Upper lobe of left lung (tissue), 6 donors: ENCODE measurements at regions not wholly inside any gene's neighbourhood (a gene's known extent, or its start where the extent isn't known, plus 50 kb on each side); places are given as distances from the start of the nearest gene placed in this dataset.

Experiments
- ATAC-seq, 2 donors: fragments of 200-7000 bp; cut with Tn5 transposase; one replicate each; pipeline ENCODE4 v1.9.1; 2022; ENCODE audit warnings: mild to moderate bottlenecking in 2 of 2, moderate library complexity in 2 of 2; ENCODE audit not compliant: low FRiP score in 2 of 2
- DNase-seq, 2 donors: peaks; one replicate each; pipeline ENCODE4 v3.0.0-alpha.2; 2019 to 2020
- H3K27ac ChIP-seq, 4 donors: fragments of 200-600 bp; sonication (generic); one replicate each; pipeline ENCODE4 v1.5.1; 2016 to 2019
- H3K27me3 ChIP-seq, 4 donors: fragments of 200-600 bp; sonication (generic); one replicate each; pipeline ENCODE4 v1.5.1; 2017 to 2019
- H3K36me3 ChIP-seq, 4 donors: fragments of 200-600 bp; sonication (generic); one replicate each; pipeline ENCODE4 v1.5.1; 2016 to 2019
- H3K4me1 ChIP-seq, 4 donors: fragments of 200-600 bp; sonication (generic); one replicate each; pipeline ENCODE4 v1.5.1; 2018 to 2019
- H3K4me3 ChIP-seq, 4 donors: fragments of 200-600 bp; sonication (generic); one replicate each; pipeline ENCODE4 v1.5.1; 2017 to 2019; ENCODE audit warnings: mild to moderate bottlenecking in 2 of 4, moderate library complexity in 1 of 4
- H3K9me3 ChIP-seq, 4 donors: fragments of 200-600 bp; sonication (generic); one replicate each; pipeline ENCODE4 v1.5.1; 2018 to 2019
- EP300 ChIP-seq, 4 donors: sonication (generic); formaldehyde crosslinking; IDR thresholded peaks; one replicate each; pipeline ENCODE4 v1.5.1; 2017; ENCODE audit warnings: antibody characterized with exemption in 4 of 4, control low read depth in 2 of 4
- POLR2A ChIP-seq, 4 donors: fragments of 450-650 bp; IDR thresholded peaks; one replicate each; pipeline ENCODE4 v1.5.1; 2016 to 2017; ENCODE audit warnings: antibody characterized with exemption in 4 of 4, mild to moderate bottlenecking in 2 of 4
- POLR2AphosphoS5 ChIP-seq, 2 donors: sonication (generic); formaldehyde crosslinking; IDR thresholded peaks; one replicate each; pipeline ENCODE4 v1.5.1; 2017; ENCODE audit warnings: antibody characterized with exemption in 2 of 2
- WGBS, 2 donors: methylation state at CpG; one replicate each; pipeline ENCODE4 v1.1.5; 2017 to 2018; 5-methylcytosine and 5-hydroxymethylcytosine counted together
- TF ChIP-seq, protein P1 (sequence below), 6 experiments: fragments of 450-650 bp in 4 of 6; fragments of 200-600 bp in 2 of 6; sonication (generic) in 2 of 6; IDR thresholded peaks; one replicate each; pipeline ENCODE4 v1.5.1; 2016 to 2019; ENCODE audit warnings: antibody characterized with exemption in 6 of 6
- donor health status: DM: no; HTN: no; CAD: no; lungs with moderate emphysema.
- donor health status: DM: no; HTN: yes; CAD: no; lungs with severe emphysema.

DNA sequence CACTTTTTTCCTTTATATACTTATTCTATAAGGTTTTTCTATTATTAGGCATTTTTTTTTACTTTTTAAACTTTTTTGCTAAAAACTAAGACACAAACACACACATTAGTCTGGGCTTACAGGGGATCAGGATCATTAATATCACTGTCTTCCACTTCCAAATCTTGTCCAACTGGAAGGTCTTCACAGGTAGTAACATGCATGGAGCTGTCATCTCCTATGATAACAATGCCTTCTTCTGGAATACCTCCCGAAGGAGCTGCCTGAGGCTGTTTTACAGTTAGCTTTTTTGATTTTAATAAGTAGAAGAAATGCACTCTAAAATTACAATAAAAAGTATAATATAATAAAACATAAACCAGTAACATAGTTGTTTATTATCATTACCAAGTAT lies 345.5 kb upstream of the PTGER4 start:
- Histone ChIP-seq H3K4me1 (peaks cover 0 to 7% (median 0%) of the 10 kb centered on the region in 4 donors), H3K4me3 (no peak overlapping the region), H3K9me3 (no peaks in the 10 kb centered on the region), H3K36me3 (no peaks in the 10 kb centered on the region), H3K27me3 (no peaks in the 10 kb centered on the region), H3K27ac (no peak overlapping the region)
- no peak for ATAC-seq
- DNase-seq = no peak
- TF ChIP-seq POLR2A (IDR thresholded peaks at IDR 0.05) (no peak), POLR2AphosphoS5 (IDR thresholded peaks at IDR 0.05) (no peak), EP300 (IDR thresholded peaks at IDR 0.05) (no peak)
- TF ChIP-seq, protein P1, sequence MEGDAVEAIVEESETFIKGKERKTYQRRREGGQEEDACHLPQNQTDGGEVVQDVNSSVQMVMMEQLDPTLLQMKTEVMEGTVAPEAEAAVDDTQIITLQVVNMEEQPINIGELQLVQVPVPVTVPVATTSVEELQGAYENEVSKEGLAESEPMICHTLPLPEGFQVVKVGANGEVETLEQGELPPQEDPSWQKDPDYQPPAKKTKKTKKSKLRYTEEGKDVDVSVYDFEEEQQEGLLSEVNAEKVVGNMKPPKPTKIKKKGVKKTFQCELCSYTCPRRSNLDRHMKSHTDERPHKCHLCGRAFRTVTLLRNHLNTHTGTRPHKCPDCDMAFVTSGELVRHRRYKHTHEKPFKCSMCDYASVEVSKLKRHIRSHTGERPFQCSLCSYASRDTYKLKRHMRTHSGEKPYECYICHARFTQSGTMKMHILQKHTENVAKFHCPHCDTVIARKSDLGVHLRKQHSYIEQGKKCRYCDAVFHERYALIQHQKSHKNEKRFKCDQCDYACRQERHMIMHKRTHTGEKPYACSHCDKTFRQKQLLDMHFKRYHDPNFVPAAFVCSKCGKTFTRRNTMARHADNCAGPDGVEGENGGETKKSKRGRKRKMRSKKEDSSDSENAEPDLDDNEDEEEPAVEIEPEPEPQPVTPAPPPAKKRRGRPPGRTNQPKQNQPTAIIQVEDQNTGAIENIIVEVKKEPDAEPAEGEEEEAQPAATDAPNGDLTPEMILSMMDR (IDR thresholded peaks at IDR 0.05) = no peak
- WGBS, 2 donors = 84 to 95% methylated on average over 1 of the region's 1 CpG

DNA sequence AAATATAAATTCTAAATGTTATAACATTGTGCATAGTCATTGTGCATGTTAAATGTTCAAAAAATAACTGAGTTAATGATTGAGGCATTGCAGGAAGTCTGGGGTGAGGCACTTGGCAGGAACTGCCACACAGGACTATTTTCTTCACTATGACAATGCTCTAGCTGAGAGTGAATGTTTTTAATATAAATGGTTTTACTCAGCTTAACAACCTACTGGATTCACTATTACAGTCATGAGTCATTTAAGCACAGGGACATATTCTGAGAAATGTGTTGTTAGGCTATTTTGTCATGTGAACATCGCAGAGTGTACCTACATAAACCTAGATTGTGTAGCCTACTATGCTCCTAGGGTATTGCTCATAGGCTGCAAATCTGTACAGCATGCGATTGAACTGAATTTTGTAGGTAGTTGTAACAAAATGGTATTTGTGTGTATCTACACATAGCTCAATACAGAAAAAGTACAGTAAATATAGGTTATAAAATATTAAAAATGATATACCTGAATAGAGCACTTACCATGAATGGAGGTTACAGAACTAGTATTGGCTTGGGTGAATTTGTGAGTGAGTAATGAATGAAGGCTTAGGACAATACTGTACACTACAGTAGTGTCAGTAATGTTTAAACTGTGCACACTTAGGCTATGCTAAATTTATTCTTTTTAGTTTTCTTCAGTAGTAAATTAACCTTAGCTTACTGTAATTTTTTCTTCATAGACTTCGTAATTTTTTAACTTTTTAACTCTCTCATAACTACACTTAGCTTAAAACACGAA lies 346.1 kb upstream of the PTGER4 start:
- no peaks in the 10 kb centered on the region for H3K27me3 ChIP-seq
- H3K4me3 ChIP-seq = no peak overlapping the region
- H3K36me3 ChIP-seq = no peaks in the 10 kb centered on the region
- DNase-seq (no peak), ATAC-seq (no peak)
- TF ChIP-seq POLR2A (IDR thresholded peaks at IDR 0.05) = no peak
- TF ChIP-seq, protein P1 (IDR thresholded peaks at IDR 0.05) = no peak
- no peak for TF ChIP-seq EP300 (IDR thresholded peaks at IDR 0.05)
- TF ChIP-seq POLR2AphosphoS5 (IDR thresholded peaks at IDR 0.05) = no peak
- no peaks in the 10 kb centered on the region for H3K9me3 ChIP-seq
- 83 to 84% methylated on average over 4 of the region's 4 CpGs for WGBS, 2 donors
- peak overlapping the region in 1 of 4 donors; percentile 29 for H3K27ac ChIP-seq
- peaks cover 0 to 7% (median 0%) of the 10 kb centered on the region in 4 donors for H3K4me1 ChIP-seq

DNA sequence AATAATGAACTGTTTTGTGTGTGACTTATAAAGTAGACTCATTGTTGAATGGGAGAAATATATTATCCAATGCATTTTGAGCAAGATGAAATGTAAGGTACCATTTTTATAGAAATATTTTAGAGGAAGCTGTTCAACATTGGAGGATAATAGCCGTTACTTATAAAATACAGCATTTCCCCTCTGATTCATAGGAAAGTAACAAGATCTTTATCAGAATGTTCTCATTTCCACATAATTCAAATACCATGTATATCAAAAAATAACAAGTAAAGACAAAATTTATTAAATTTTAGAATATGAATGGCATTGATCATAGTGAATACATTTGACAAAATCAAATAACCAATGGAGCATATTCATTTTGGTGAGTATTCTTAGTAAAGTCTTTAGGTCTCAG lies 346.7 kb upstream of the PTGER4 start:
- H3K36me3 ChIP-seq = no peaks in the 10 kb centered on the region
- no peak overlapping the region for H3K4me3 ChIP-seq
- H3K27me3 ChIP-seq = no peaks in the 10 kb centered on the region
- WGBS, 2 donors = 45 to 59% methylated on average over 1 of the region's 1 CpG
- no peaks in the 10 kb centered on the region for H3K9me3 ChIP-seq
- H3K27ac ChIP-seq = peak overlapping the region in 1 of 4 donors; percentile 29
- H3K4me1 ChIP-seq = peaks cover 0 to 7% (median 0%) of the 10 kb centered on the region in 4 donors
- TF ChIP-seq POLR2A (IDR thresholded peaks at IDR 0.05) (no peak), POLR2AphosphoS5 (IDR thresholded peaks at IDR 0.05) (no peak), EP300 (IDR thresholded peaks at IDR 0.05) (no peak)
- TF ChIP-seq, protein P1 (IDR thresholded peaks at IDR 0.05) = no peak
- DNase-seq (no peak), ATAC-seq (no peak)

DNA sequence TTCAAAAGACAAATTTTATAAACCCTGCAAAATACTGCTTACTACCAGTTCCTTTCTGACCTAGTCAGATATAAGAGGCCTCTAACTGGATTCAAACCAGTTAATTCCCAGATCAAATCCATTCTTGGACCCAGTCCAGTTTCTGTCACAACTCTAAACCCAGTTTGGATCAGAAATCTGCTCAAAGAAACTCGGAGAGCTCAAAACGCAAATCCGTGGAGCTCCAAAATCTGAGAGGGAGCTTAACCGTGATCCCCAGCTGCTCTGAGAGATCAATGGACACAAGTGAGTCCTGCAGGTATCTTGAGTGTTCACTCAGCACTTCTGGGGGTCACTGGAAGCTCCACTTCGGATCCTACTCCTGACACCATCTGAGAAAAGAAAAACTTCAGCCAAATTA lies 348.1 kb upstream of the PTGER4 start:
- H3K9me3 ChIP-seq = no peaks in the 10 kb centered on the region
- H3K4me3 ChIP-seq = no peak overlapping the region
- no peaks in the 10 kb centered on the region for H3K36me3 ChIP-seq
- WGBS, 2 donors = 94% methylated on average over 5 of the region's 5 CpGs
- no peak overlapping the region for H3K27ac ChIP-seq
- peaks cover 0 to 7% (median 0%) of the 10 kb centered on the region in 4 donors for H3K4me1 ChIP-seq
- no peak for TF ChIP-seq POLR2A (IDR thresholded peaks at IDR 0.05)
- no peak for TF ChIP-seq EP300 (IDR thresholded peaks at IDR 0.05)
- TF ChIP-seq POLR2AphosphoS5 (IDR thresholded peaks at IDR 0.05) = no peak
- TF ChIP-seq, protein P1 (IDR thresholded peaks at IDR 0.05) = no peak
- DNase-seq = no peak
- no peak for ATAC-seq
- H3K27me3 ChIP-seq = no peaks in the 10 kb centered on the region

DNA sequence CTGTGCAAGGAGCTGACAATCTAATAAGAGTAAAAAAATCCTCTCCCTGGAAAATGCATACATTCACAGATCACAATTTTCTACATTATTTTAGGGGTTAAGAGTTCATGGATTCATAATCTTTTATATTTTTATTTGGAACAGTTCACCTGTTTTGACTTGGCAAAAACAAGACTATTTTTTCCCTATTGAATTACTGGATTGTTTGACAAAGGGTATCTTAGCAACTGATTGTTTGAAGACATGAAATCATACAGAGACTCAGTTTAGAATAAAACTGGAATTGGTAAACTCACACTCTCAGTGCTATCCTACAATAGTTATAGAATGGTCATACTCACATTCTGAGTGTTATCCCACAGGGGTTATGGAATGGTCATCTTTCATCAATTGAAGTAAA lies 358.2 kb upstream of the PTGER4 start:
- Histone ChIP-seq H3K27me3 (no peaks in the 10 kb centered on the region), H3K4me3 (no peak overlapping the region), H3K36me3 (no peaks in the 10 kb centered on the region), H3K4me1 (peaks cover 0 to 3% (median 1%) of the 10 kb centered on the region in 4 donors), H3K27ac (no peak overlapping the region), H3K9me3 (no peaks in the 10 kb centered on the region)
- ATAC-seq (no peak), DNase-seq (no peak)
- TF ChIP-seq POLR2A (IDR thresholded peaks at IDR 0.05) = no peak
- TF ChIP-seq, protein P1 (IDR thresholded peaks at IDR 0.05) = no peak
- TF ChIP-seq EP300 (IDR thresholded peaks at IDR 0.05) = no peak
- no peak for TF ChIP-seq POLR2AphosphoS5 (IDR thresholded peaks at IDR 0.05)
